Stomach (tissue), 8 donors: ENCODE measurements at regions not wholly inside any gene's neighbourhood (a gene's known extent, or its start where the extent isn't known, plus 50 kb on each side); places are given as distances from the start of the nearest gene placed in this dataset.

Source experiments
- DNase-seq, 2 donors: peaks; one replicate each; pipeline versions ENCODE4 v3.0.0 to v3.0.0-alpha.2; 2013 to 2019
- H3K27ac ChIP-seq, 5 donors: fragments of 200-600 bp in 4 of 5; sonication (generic) in 4 of 5; one replicate each; pipeline ENCODE4 v1.5.1; 2013 to 2019; ENCODE audit warnings: mild to moderate bottlenecking in 1 of 5, moderate library complexity in 1 of 5
- H3K27me3 ChIP-seq, 3 donors: fragments of 200-600 bp; sonication (generic); one replicate each; pipeline ENCODE4 v1.5.1; 2017 to 2019; ENCODE audit warnings: mixed run types in 1 of 3
- H3K36me3 ChIP-seq, 4 donors: fragments of 200-600 bp; sonication (generic); 1 replicate in 3 of 4; 2 replicates in 1 of 4; pipeline ENCODE4 v1.5.1; 2016 to 2019
- H3K4me1 ChIP-seq, 4 donors: fragments of 200-600 bp; sonication (generic); one replicate each; pipeline ENCODE4 v1.5.1; 2016 to 2019
- H3K4me3 ChIP-seq, 4 donors: fragments of 200-600 bp; sonication (generic) in 3 of 4; one replicate each; pipeline ENCODE4 v1.5.1; 2016 to 2019; ENCODE audit warnings: mild to moderate bottlenecking in 1 of 4
- H3K9me3 ChIP-seq, 4 donors: fragments of 200-600 bp; sonication (generic); one replicate each; pipeline ENCODE4 v1.5.1; 2016 to 2019
- CTCF ChIP-seq, 7 experiments: fragments of 450-650 bp in 4 of 7; fragments of 200-600 bp in 3 of 7; sonication (generic) in 3 of 7; IDR thresholded peaks; one replicate each; pipeline ENCODE4 v1.5.1; 2016 to 2019; ENCODE audit warnings: antibody characterized with exemption in 7 of 7, control low read depth in 2 of 7, mild to moderate bottlenecking in 1 of 7
- EP300 ChIP-seq: sonication (generic); formaldehyde crosslinking; IDR thresholded peaks from one replicate; pipeline ENCODE4 v1.6.1; 2017; ENCODE audit warnings: antibody characterized with exemption
- POLR2A ChIP-seq, 4 donors: fragments of 450-650 bp; IDR thresholded peaks; one replicate each; pipeline ENCODE4 v1.6.1; 2016; ENCODE audit warnings: antibody characterized with exemption in 4 of 4, control low read depth in 2 of 4, mild to moderate bottlenecking in 1 of 4, moderate library complexity in 1 of 4
- POLR2AphosphoS5 ChIP-seq, 3 donors: sonication (generic); formaldehyde crosslinking; IDR thresholded peaks; one replicate each; pipeline ENCODE4 v1.6.1; 2016; ENCODE audit warnings: antibody characterized with exemption in 3 of 3
- WGBS, 5 donors: extraction: QIAGEN DNeasy Blood & Tissue Kit in 3 of 5; methylation state at CpG; one replicate each; pipeline versions ENCODE4 v1.1.5 to v1.1.7; 2013 to 2018; 5-methylcytosine and 5-hydroxymethylcytosine counted together
- intact Hi-C: fragments of 100-400 bp; cut with DNase I; formaldehyde crosslinking; loops from one replicate; pipeline ENCODE4 v1.15.1; 2023; ENCODE audit warnings: low total_unique reads
- donor health status: healthy with polysubstance abuse.
- donor health status: Bipolar disorder and iron deficiency.
- donor health status: healthy.

DNA sequence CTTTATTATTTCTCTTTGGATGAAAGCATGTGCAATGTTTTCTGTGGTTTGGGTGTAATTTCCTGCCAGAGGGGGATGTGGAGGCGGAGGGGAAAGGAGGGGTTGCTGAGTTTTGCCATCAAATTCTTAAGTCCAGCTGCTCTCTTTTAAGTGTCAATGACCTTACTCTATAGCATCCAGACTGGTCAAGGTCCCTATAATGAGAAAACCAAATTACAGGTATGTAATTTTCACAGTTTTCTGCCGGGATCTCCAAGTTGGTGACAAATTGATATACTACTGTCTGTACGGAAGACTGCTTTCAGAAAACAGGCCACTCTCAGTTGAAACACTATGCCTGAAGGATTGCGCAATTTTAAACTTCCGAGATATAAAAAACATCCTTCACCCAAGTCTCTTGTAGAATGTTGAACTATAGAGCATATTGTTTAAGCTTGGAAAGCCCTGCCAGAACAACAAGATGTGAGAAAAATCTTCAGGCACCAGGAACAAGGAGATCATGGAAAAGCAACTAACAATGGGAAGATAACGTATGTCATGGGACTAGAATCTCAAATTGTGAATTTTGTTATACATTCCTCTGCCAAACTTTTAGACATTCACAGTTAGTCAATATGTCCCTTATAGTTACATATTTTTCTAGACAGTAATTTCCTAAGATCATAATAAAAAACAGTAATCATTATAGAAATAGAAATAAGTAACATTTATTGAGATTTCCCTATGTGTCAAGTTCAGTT, 300.7 kb upstream of the SATB1 start:
- no peaks in the 10 kb centered on the region for H3K36me3 ChIP-seq
- H3K27me3 ChIP-seq = no peaks in the 10 kb centered on the region
- WGBS, 5 donors = 60 to 70% (median 63%) methylated on average over 6 of the region's 6 CpGs
- TF ChIP-seq EP300 (no peak), POLR2AphosphoS5 (IDR thresholded peaks at IDR 0.05) (no peak), CTCF (IDR thresholded peaks at IDR 0.05) (no peak), POLR2A (IDR thresholded peaks at IDR 0.05) (no peak)
- no peaks in the 10 kb centered on the region for H3K4me1 ChIP-seq
- H3K9me3 ChIP-seq = no peaks in the 10 kb centered on the region
- peak in 1 of 2 donors; percentile 49 for DNase-seq
- H3K4me3 ChIP-seq = no peak overlapping the region
- peak overlapping the region in 1 of 5 donors; percentile 28 for H3K27ac ChIP-seq
- intact Hi-C loops = no loop called here

- no peaks in the 10 kb centered on the region for H3K27me3 ChIP-seq
- intact Hi-C loops = no loop called here
- WGBS, 5 donors = 57 to 91% (median 83%) methylated on average over 2 of the region's 2 CpGs
- H3K4me1 ChIP-seq = no peaks in the 10 kb centered on the region
- DNase-seq = no peak
- no peak overlapping the region for H3K4me3 ChIP-seq
- no peak for TF ChIP-seq POLR2AphosphoS5 (IDR thresholded peaks at IDR 0.05)
- TF ChIP-seq EP300 = no peak
- TF ChIP-seq CTCF (IDR thresholded peaks at IDR 0.05) = no peak
- no peak for TF ChIP-seq POLR2A (IDR thresholded peaks at IDR 0.05)
- H3K36me3 ChIP-seq = no peaks in the 10 kb centered on the region
- H3K27ac ChIP-seq = no peak overlapping the region
- H3K9me3 ChIP-seq = no peaks in the 10 kb centered on the region
Measured at GRCh38 chr3:18724456-18724855, 299.3 kb upstream of the SATB1 start.

- Histone ChIP-seq H3K4me3 (no peak overlapping the region), H3K27me3 (no peaks in the 10 kb centered on the region), H3K9me3 (no peaks in the 10 kb centered on the region), H3K4me1 (no peaks in the 10 kb centered on the region), H3K27ac (no peak overlapping the region), H3K36me3 (no peaks in the 10 kb centered on the region)
- no peak for DNase-seq
- no peak for TF ChIP-seq CTCF (IDR thresholded peaks at IDR 0.05)
- intact Hi-C loops = no loop called here
- WGBS, 5 donors = 82 to 98% (median 93%) methylated on average over 1 of the region's 1 CpG
Measured at GRCh38 chr3:18723206-18723810, 298.2 kb upstream of the SATB1 start.

DNA sequence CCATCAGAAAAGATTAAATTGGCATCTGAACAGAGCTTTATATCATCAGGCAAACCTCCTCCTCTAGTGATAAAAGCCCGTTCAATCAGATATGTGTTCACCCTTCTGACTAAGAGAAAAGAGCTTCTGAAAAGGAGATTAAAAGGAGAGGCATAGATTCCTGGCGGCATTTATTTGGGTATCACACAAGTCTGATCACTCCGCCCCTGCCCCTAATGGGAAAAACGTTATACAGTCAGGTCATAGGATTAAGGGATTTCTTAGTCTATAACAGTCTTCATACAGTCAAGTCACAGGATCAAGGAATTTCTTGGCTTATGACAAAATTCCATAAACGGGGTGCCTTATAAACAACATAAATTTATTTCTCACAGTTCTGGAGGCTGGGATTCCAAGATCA, 295.4 kb upstream of the SATB1 start:
- 67 to 77% (median 74%) methylated on average over 5 of the region's 5 CpGs for WGBS, 5 donors
- Histone ChIP-seq H3K27me3 (no peaks in the 10 kb centered on the region), H3K27ac (no peak overlapping the region), H3K4me3 (no peak overlapping the region), H3K36me3 (no peaks in the 10 kb centered on the region), H3K4me1 (no peaks in the 10 kb centered on the region), H3K9me3 (no peaks in the 10 kb centered on the region)
- TF ChIP-seq EP300 = no peak
- TF ChIP-seq POLR2A (IDR thresholded peaks at IDR 0.05) = no peak
- TF ChIP-seq CTCF (IDR thresholded peaks at IDR 0.05) = no peak
- TF ChIP-seq POLR2AphosphoS5 (IDR thresholded peaks at IDR 0.05) = no peak
- DNase-seq = no peak
- intact Hi-C loops = no loop called here
